ENCODE measurements at regions not wholly inside any gene's neighbourhood (a gene's known extent, or its start where the extent isn't known, plus 50 kb on each side); places are given as distances from the start of the nearest gene placed in this dataset.

- ATAC-seq (no peak), DNase-seq (no peak)
- no peaks in the 10 kb centered on the region for H3K27me3 ChIP-seq
- no peaks in the 10 kb centered on the region for H3K4me1 ChIP-seq
- no peak overlapping the region for H3K27ac ChIP-seq
- H3K9me3 ChIP-seq = no peaks in the 10 kb centered on the region
- no peak for TF ChIP-seq CTCF (IDR thresholded peaks at IDR 0.05)
- H3K36me3 ChIP-seq = no peaks in the 10 kb centered on the region
- no peak overlapping the region for H3K4me3 ChIP-seq
- intact Hi-C loops (cut with DNase I) = no loop called here
These were observed 53.7 kb upstream of the OTOGL start for GRCh38 chr12:80045594-80045993.

- H3K27me3 ChIP-seq = no peaks in the 10 kb centered on the region
- no peak for TF ChIP-seq CTCF (IDR thresholded peaks at IDR 0.05)
- no peaks in the 10 kb centered on the region for H3K4me1 ChIP-seq
- H3K27ac ChIP-seq = no peak overlapping the region
- no peak overlapping the region for H3K4me3 ChIP-seq
- DNase-seq = no peak
- H3K36me3 ChIP-seq = no peaks in the 10 kb centered on the region
- no peak for ATAC-seq
- intact Hi-C loops (cut with DNase I) = no loop called here
- no peaks in the 10 kb centered on the region for H3K9me3 ChIP-seq
These were observed 54.7 kb upstream of the OTOGL start for GRCh38 chr12:80044694-80045046.

- DNase-seq = no peak
- Histone ChIP-seq H3K36me3 (no peaks in the 10 kb centered on the region), H3K4me1 (no peaks in the 10 kb centered on the region), H3K4me3 (no peak overlapping the region), H3K27ac (no peak overlapping the region), H3K27me3 (no peaks in the 10 kb centered on the region), H3K9me3 (no peaks in the 10 kb centered on the region)
- ATAC-seq = no peak
- intact Hi-C loops (cut with DNase I) = no loop called here
- no peak for TF ChIP-seq CTCF (IDR thresholded peaks at IDR 0.05)
These were observed 57.6 kb upstream of the OTOGL start for GRCh38 chr12:80041692-80042091.

- Histone ChIP-seq H3K4me3 (no peak overlapping the region), H3K27me3 (no peaks in the 10 kb centered on the region), H3K27ac (no peak overlapping the region), H3K4me1 (no peaks in the 10 kb centered on the region), H3K9me3 (no peaks in the 10 kb centered on the region), H3K36me3 (no peaks in the 10 kb centered on the region)
- DNase-seq = no peak
- no peak for ATAC-seq
- TF ChIP-seq CTCF (IDR thresholded peaks at IDR 0.05) = no peak
- intact Hi-C loops (cut with DNase I) = no loop called here
These were observed 58.3 kb upstream of the OTOGL start for GRCh38 chr12:80041071-80041470.

GRCh38 chr12:80040075-80040738, 59.1 kb upstream of the OTOGL start:
- no peak for ATAC-seq
- Histone ChIP-seq H3K4me1 (no peaks in the 10 kb centered on the region), H3K27me3 (no peaks in the 10 kb centered on the region), H3K9me3 (no peaks in the 10 kb centered on the region), H3K27ac (no peak overlapping the region), H3K36me3 (no peaks in the 10 kb centered on the region), H3K4me3 (no peak overlapping the region)
- TF ChIP-seq CTCF (IDR thresholded peaks at IDR 0.05) = no peak
- intact Hi-C loops (cut with DNase I) = no loop called here
- no peak for DNase-seq
